ENCODE measurements at regions not wholly inside any gene's neighbourhood (a gene's known extent, or its start where the extent isn't known, plus 50 kb on each side); places are given as distances from the start of the nearest gene placed in this dataset.
"Not testable (repeated sequence)": the region's sequence is repeated elsewhere in the genome, so short reads cannot be mapped to it uniquely, and the experiment has no call there.

DNA sequence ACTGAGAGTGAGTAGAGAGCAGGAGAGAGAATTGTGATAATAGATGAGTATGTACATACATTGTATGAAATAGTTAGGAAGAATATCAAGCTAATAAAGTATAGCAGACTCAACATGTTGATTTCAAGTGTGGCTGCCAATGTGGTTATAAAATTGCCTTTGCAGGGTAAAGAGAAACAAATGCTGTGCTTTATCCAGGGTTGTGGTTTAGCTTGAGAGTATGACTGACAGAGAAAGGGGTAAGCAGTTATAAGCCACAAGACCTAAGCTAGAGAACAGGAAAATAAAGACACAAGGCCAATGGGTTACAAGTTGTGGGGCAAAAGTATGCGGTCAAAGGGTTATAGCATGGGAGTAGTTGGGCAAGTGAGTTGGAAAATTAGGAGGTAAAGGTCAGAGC is 1217.5 kb downstream of the DIAPH3 start:
- no peak for DNase-seq

DNA sequence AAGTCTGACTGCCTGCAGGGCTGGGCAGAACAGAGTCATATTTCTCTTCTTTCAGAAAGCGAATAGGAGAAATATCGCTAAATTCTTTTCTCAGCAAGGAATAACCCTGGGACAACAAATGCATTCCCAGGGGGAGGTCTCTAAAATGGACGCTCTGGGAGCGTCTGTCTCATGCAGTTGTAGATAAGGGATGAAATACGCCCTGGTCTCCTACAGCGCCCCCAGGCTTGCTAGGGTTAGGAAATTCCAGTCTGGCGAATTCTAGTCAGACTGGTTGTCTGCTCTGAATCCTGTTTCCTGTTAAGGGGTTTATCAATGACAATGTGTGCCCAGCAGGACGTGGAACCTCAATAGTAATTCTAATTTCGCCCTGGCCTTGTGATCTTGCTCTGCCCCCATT is 1214.1 kb downstream of the DIAPH3 start:
- no peak for DNase-seq

DNA sequence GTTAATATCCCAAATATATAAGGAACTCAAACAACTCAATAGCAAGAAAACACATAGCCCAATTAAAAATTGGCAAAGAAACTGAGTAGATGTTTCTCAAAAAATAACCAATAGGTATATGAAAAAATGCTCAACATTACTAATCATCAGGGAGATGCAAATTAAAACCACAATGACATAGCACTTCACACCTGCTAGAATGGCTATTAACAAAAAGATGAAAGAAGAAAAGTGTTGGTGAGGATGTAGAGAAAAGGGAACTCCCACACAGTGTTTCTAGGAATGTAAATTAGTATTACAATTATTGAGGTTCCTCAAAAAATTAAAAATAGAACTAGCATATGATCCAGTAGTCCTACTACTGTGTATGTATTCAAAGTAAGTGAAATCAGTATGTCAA is 1212.8 kb downstream of the DIAPH3 start:
- DNase-seq: no peak

DNA sequence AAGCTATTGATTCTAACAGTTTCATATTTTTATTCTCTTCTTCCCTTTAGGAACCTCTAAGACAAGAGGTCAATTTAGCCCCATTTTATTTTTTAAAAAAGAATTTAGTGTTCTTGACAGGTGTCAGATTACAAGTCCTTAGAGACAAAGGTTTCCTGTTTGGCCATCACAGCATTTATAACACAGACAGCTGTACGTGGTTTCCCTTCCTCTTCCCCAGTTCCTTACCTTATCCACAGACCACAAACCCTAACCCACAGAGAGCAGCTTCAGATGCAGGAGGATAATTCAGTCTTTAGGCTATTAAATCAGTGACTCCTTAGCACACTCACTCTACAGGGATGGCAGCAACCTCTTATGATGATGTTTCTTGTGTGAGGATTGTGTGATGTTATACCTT is 1210.1 kb downstream of the DIAPH3 start:
- no peak for DNase-seq

DNA sequence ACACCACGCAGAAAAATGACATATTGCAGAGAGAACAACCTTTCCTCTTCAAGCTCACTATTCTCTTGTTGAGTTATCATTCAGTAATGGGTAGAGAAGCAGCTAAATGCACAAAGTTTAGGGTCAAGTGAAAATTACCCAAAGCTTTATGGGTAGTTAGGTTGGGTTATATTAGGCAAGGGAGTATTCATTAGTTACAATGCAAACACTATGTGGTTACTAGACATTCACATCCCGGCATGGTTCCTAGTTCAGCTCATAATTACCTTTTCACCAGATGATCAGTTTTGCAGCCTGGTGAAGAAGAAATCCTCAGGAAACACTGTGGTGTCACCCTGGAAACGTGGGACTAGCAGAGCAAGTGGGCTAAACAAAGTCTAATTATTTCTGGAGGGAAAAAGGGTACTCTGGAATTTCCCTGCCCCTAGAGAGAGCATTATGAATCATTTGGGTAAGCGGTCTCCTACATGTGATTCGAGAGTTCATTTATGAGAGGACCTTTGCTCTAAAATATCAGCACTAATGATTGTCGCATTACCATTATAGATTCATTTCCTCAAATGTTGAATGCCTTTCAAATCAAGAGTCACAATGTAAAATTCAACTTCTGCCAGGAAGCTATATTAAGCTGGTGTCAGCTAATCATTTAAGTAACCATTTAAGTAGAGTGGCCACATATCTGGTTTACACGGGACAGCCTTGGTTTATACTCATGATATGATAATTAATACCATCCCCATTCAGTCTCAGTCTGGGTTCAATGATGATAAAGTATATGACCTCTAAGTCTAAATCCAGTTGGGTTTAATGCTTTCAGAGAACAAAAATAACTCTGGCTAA is 1208.0 kb downstream of the DIAPH3 start:
- no peak for DNase-seq

DNA sequence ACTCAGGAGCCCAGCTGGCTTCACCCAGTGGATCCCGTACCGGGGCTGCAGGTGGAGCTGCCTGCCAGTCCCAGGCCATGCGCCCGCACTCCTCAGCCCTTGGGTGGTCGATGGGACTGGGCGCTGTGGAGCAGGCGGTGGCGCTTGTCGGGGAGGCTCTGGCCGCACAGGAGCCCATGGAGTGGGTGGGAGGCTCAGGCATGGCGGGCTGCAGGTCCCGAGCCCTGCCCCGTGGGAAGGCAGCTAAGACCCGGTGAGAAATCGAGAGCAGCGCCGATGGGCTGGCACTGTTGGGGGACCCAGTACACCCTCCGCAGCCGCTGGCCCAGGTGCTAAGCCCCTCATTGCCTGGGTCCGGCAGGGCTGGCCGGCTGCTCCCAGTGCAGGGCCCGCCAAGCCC is 1205.6 kb downstream of the DIAPH3 start:
- not testable (repeated sequence) for DNase-seq

DNA sequence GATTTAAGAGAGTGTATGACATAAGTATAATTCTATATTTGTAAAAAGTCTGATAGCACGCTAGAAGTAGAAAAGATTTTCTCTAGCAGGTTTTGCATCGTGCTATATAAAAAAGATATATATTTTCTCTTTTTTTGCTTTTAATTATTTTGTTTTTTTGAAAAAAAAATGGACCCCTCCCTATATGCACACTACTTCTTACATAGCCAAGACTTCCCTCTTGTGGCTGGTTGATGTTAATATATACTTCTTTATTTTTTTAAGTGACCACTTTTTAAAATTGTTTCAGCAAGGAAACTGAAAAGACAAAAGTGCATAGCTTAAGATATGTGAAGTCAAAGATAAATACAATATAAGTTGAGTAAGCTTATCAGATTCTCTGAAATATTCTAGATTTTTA is 1202.8 kb downstream of the DIAPH3 start:
- no peak for DNase-seq

DNA sequence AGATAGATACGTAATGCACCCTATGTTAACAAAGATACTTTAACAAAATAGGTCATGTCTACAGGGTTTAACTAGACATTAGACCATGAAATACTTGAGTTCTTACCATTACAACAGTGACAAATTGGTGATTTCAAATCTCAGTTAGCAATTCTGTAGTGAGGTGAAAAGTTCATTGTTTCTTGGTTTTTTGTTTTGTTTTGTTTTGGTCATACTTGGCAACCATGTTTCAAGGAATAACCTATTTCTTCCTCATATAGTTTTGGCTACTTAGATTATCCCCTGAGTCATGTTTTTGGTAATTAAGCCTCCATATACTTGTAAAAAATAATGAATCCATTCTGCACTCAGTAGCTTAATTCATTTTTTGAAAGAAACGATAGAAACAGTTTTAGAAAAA is 1200.4 kb downstream of the DIAPH3 start:
- DNase-seq: no peak

DNA sequence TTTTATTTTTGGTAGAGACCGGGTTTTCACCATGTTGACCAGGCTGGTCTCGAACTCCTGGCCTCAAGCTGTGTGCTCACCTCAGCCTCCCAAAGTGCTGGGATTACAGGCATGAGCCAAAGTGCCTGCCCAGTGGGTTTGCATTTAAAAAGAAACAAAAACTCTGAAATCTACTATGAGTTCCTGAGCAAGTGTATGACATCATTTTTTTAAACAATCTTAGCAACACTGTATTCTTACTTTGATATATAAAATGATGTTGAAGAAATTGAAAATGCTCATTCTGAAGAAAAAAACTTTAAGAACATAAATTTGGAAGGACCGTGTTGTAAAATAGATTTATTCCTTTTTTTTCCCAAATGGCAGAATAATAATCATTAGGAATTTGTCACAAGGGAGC is 1199.7 kb downstream of the DIAPH3 start:
- no peak for DNase-seq

DNA sequence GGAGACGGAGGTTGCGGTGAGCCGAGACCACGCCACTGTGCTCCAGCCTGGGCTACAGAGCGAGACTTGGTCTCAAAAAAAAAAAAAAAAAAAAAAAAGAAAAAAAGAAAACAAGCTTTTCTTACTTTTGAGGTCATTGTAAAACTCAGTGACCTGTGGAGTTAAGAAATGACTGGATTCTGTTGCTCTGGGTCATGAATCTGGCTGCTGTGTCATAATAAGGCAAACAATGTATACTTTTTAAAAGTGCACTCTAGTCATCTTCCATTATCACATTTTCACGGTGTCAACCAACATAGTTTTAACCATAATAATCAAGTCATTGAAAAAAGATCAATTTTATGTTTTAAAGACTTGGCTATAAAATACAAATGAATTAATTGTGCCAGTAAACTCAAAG is 1186.6 kb downstream of the DIAPH3 start:
- no peak for DNase-seq

DNA sequence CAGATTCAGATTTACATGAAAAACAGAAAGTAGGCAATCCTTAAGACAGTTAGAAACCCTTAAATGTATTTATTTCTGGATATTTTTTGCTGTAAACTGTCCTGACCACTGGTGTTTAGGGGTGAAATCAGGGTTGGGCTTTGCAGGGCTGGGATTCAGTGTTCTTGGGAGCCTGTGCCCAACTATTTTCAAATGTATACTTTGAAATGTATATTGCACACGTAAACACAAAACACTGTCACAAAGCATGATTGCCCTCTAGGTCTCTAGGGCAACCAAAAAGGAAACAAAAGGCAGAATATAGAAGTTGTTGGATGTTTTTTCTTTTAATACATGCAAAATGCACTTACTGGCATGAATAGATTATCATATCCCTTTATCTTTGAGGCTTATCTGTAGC is 1185.4 kb downstream of the DIAPH3 start:
- no peak for DNase-seq

DNA sequence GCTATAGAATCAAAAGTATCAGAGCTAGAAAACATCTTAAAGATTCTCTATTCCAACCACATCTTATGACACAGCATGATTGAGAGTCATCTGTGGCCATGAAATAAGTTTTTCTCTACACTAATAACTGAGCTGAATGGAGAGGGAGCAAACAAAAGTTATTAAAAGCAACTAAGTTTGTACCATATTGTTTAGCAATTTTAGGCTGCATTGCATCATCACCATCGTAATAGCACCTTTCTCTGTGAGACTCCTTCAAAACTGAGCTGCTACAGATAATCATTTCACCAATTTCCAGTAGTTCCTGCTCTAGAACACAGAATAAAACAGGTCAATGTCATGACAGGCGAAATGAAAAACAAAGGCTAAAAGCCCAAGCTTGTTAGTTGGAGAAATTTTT is 1183.9 kb downstream of the DIAPH3 start:
- no peak for DNase-seq

DNA sequence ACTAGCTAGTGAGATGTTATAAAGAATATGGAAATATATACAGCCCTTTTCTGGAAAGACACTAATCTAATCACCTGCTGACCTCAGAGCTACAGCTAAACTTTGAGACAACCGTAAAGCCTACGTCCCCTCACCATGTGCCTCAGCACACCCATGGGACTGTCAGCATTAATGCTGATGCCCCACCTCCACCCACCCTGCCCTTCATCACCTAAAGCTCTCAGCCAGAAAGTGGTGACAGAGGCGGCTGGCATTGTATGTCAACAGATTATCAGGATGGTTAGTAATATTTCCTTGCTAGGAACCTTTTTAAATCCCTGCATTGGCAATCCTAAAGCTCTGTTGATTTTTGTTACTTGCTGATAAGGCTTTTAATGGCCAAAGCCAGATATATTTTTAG is 1177.9 kb downstream of the DIAPH3 start:
- no peak for DNase-seq

DNA sequence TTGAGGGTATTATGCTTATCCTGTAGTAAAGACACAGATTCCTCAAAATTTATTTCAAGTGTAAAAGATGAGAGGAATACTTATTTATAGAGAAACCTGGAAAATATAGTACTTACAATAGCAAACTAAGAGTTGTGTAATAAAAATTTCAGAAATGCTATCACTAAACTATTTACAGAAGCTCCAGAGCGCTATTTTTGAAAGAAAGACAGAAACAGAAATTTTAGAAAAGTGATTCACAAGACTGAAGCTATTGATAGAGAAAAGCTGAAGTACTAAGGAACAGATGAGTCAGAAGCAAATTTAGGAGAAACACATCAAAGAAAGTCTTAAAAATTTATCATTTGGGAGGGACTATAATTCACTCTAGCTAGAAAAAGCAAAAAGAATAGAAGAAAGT is 1174.2 kb downstream of the DIAPH3 start:
- DNase-seq: no peak

DNA sequence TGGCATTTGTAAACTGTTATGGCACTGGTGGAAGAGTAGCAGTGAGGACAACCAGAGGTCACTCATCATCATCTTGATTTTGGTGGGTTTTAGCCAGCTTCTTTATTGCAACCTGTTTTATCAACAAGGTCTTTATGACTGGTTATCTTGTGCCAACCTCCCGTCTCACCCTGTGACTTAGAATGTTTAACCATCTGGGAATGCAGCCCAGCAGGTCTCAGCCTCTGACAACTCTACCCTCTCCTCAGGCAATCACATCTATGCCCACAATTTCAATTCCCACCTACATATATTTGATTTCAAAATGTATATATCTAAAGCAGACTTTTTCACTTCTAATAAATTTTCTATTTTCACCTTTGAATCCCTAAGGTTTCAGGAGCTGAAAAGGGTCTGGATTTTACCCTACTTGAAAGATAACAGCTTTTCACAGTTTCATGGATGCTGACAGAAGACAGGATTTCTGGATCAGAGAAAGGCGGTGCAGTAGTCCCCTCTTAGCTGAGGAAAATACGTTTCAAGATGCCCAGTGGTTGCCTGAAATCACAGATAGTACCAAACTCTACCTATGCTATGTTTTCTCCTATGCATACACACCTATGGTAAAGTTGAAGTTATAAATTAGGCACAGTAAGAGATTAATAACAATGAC is 1171.8 kb downstream of the DIAPH3 start:
- DNase-seq: no peak

DNA sequence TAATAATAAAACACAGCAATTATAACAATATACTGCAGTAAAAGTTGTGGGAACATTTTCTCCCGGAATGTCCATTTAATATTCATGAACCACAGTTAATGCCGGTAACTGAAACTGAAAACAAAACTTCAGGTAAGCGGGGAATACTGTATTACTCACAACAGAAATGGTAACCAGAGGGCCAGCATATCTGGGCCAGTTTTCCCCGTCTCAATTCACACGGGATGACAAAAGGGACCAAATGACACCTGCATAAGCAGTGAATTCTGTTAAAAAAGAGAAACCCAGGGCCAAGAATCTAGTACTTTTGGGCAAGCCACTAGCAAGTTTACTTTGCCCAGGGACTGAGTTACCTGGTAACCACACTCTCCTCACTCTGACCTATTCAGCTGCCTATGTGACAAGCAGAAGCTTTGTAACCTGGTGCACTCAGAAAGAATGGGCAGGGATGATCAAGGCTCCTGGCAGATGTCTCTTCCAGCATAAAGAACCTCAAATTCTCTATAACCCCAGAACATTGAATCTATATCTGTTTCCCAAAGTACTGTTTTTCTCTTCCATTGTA is 1171.2 kb downstream of the DIAPH3 start:
- DNase-seq: no peak

DNA sequence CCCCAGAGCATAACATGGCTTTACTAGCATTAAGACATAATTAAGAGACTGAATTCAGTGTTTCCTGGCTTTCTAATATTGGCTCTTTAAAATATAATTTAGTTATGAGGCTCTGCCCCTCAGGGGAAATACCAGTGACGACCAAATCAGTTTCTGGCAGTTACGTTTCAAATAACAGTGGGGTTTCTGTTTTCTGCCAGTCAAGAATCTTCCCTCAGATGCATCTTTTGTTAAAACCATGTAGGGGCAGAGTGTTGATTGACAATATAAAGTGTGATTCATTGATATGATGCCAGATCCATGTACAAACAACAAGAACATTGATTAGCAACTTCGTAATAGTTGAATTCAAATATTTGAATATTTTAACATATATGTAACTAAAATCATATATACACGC is 1169.7 kb downstream of the DIAPH3 start:
- DNase-seq: no peak

DNA sequence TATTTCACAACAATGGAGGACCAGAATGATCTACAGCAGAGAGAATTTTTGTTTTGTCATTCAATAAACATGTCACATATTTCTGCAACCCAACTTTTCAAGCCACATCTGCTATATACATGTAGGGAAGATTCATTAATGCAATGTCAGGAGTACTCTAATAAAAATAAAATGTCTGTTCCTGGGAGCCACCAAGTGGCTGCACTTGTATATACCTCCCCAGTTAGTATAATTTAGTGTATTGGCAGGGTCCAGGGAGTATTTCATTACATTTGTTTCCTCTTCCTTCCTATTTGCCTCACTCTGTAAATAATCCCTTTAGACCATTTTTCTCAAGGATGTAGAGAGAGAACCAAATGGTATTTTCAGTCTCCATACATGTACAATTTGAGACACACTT is 1169.0 kb downstream of the DIAPH3 start:
- no peak for DNase-seq

DNA sequence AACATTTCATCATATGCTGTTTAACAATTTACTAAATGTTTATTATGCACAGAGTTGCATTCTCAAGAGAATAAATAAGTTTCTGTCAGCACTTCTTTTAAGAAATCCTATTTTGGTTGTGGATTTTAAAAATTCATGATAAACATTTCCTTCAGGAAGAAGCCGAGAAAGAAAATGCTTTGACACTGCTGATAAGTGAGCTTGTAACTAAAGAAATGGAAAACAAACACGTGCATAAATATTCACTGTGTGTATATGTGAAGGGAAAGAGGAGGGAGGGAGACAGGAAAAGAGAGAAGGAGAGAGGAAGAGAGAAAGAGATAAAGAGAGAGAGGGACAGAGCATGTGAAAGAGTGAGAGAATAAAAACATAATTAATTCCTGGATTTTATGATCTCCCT is 1165.0 kb downstream of the DIAPH3 start:
- no peak for DNase-seq

DNA sequence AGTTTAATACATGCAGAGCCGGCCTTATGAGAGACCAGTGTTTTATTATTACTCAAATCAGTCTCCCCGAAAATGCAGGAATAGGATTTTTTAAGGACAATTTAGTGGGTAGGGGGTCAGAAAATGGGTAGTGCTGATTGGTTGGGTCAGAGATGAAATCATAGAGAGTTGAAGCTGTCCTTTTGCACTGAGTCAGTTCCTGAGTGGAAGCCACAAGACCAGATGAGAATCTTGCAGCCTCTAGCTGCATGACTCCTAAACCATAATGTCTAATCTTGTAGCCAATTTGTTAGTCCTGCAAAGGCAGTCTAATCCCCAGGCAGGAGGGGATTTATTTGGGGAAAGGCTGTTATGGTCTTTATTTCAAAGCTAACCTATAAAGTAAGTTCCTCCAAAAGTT is 1163.9 kb downstream of the DIAPH3 start:
- DNase-seq: no peak

DNA sequence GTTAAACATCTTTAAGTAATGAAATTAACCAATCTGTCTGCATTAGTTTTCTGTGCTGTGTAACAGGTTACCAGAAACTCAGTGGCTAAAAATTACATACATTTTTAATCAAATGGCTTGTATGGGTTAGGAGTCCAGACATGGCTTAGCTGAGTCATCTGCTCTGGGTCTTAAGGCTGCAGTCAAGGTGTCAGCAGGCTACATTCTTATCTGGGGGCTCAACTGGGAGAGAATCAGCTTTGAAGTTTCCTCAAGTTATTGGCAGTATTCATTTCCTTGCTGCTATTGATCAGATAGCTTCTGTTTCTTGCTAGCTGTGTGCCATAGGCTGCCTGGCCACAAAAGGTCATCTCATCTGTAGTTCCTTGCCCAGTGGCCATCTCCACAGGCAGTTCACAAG is 1163.0 kb downstream of the DIAPH3 start:
- DNase-seq: no peak

DNA sequence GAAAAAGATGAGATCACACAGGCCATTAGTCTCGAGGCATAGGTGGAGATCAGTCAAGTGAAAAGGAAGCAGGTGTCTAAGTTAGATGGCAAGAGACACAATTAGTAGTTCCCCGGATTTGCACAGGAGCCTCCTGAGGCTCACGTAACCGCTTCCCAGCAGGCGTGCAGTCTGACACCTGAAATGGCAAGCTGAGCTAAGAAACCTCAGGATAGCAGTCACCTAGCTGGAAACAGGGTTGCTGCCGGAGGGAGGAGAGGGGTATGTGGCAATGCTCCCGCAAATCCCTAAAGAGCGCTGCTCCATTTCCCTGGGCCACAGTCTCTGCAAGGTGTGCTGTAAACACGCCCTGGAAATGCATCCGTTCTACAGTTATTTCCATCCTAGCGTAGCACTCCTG is 1151.0 kb downstream of the DIAPH3 start:
- no peak for DNase-seq

DNA sequence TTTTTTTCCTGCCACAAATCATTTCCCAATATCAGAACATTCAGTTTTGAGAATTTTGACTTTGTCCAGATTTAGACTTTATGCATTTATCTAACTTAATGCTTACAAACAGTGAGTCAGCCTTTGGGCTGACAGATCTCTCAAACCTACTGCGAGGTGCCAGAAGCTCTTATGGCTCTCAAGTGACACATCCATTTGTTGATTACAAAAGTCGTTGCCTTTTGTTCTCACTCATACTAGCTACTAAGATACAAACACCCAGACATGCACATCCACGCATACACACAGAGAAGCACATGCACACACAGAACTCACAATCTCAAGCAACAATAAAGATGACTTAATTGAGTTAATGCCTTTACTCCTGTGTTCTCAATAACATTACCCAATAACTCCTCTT is 1147.5 kb downstream of the DIAPH3 start:
- no peak for DNase-seq

DNA sequence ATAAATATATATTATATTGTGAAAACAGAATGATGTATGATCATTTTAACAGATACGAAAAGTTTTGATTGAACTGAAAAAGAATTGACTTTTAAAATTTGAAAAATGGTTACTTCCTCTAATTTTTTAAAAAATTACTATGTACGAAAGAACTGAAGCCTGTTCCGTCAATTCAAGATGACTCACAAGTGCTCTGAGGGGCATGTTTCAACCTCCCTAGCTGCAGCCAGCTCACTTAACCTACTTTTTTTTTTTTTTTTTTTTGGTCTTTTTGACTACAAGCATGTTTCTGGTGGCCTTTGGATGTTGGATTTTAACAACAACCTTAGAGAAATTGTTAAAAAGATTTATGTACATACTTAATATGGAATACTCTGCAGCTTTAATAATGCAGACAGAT is 1139.3 kb downstream of the DIAPH3 start:
- DNase-seq: no peak

DNA sequence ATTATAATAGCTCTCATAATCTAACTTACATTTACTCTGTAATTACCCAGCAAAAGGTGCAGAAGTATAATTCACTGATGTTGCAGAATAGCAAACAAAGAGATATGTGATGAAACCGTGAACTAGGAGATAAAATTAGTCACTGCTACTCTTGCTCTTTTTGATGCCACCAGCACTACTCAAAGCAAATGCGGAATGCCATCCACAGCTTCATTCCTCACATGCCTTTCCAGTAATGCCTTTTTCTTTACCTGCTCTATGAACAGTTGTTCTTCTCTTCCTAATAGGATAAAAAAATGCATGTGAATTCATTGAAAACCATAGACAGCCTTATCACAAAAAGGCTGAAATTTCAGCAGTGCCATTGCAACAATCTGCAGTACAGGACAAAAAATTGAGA is 1129.5 kb downstream of the DIAPH3 start:
- no peak for DNase-seq

Data from right hindlimb (tissue), 1 donor.